ENCODE measurements at regions not wholly inside any gene's neighbourhood (a gene's known extent, or its start where the extent isn't known, plus 50 kb on each side); places are given as distances from the start of the nearest gene placed in this dataset.

DNA sequence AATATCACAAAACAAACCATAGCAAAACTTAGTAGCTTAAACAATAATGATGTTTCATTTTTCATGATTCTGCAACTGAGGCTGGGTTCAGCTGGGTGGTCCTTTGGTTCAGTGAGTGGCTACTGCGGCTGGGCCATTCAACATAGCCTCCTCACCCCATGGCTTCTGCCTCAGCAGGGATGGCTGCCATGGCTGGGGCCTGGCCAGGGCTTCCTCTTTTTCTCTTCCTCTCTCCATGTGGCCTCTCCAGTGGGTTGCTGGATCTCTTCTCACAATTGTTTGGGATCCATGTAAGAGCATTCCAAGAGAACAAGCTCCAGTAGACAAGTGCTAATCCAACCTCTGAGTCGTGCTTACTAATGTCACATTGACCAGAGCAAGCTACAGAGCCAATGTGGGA, 248.6 kb upstream of the PLET1 start:
- TF ChIP-seq, protein P1, sequence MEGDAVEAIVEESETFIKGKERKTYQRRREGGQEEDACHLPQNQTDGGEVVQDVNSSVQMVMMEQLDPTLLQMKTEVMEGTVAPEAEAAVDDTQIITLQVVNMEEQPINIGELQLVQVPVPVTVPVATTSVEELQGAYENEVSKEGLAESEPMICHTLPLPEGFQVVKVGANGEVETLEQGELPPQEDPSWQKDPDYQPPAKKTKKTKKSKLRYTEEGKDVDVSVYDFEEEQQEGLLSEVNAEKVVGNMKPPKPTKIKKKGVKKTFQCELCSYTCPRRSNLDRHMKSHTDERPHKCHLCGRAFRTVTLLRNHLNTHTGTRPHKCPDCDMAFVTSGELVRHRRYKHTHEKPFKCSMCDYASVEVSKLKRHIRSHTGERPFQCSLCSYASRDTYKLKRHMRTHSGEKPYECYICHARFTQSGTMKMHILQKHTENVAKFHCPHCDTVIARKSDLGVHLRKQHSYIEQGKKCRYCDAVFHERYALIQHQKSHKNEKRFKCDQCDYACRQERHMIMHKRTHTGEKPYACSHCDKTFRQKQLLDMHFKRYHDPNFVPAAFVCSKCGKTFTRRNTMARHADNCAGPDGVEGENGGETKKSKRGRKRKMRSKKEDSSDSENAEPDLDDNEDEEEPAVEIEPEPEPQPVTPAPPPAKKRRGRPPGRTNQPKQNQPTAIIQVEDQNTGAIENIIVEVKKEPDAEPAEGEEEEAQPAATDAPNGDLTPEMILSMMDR (IDR thresholded peaks at IDR 0.05), result no peak
- no peak for TF ChIP-seq ZFX (IDR thresholded peaks at IDR 0.05; ENCODE audit: borderline replicate concordance)
